ENCODE measurements at regions not wholly inside any gene's neighbourhood (a gene's known extent, or its start where the extent isn't known, plus 50 kb on each side); places are given as distances from the start of the nearest gene placed in this dataset.

GRCh38 chr1:112040891-112041740 lies 51.6 kb upstream of the KCND3 start:
- in situ Hi-C loops (cut with HindIII; ENCODE audit: low pct_unique_long_range_greater_than_20kb, low sequenced_read_pairs) = no loop called here
- DNase-seq (ENCODE audit: low read depth) = no peak

DNA sequence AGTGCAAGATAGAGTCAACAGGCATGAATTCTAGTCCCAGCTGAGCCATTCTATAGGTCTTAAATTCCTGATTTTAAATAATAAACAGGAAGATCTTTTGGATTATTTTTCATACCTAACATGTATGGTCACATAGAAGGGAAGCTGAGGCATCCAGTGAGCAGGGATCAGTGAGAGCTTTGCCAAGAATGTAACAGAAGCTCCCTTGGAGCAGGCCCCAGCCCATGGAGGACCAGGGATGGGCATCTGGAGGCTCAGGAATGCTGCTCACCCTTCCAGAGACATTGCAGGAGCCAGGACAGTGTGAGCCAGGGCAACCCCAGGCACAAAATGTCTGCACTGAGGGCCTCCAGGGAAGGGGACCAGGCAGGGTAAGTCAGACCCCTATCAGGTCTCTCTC lies 54.4 kb upstream of the KCND3 start:
- in situ Hi-C loops (cut with HindIII; ENCODE audit: low pct_unique_long_range_greater_than_20kb, low sequenced_read_pairs) = no loop called here

GRCh38 chr1:112044745-112045144 lies 55.3 kb upstream of the KCND3 start:
- no peak for DNase-seq (ENCODE audit: low read depth)
- in situ Hi-C loops (cut with HindIII; ENCODE audit: low pct_unique_long_range_greater_than_20kb, low sequenced_read_pairs) = no loop called here

More for the DNA sequence above, 54.4 kb upstream of the KCND3 start:
- DNase-seq (ENCODE audit: low read depth) = no peak

- in situ Hi-C loops (cut with HindIII; ENCODE audit: low pct_unique_long_range_greater_than_20kb, low sequenced_read_pairs) = no loop called here
- DNase-seq (ENCODE audit: low read depth) = no peak
Measured at GRCh38 chr1:112046630-112047029, 57.2 kb upstream of the KCND3 start.

DNA sequence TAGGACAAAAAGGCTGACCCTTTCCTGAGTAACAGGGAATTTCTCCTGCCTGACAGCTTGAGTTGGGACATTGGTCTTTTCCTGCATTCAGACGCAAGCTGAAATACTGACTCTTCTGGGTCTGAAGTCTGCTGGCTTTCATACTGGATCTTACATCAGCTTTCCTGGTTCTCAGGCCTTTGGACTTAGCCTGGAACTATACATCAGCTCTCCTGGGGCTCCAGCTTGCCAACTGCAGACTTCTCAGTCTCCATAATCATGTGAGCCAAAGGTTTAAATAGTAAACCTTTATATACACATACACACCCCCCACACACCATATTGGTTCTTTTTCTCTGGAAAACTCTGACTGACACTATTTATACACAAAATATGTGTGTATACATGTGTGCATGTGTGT lies 59.0 kb upstream of the KCND3 start:
- no peak for DNase-seq (ENCODE audit: low read depth)
- in situ Hi-C loops (cut with HindIII; ENCODE audit: low pct_unique_long_range_greater_than_20kb, low sequenced_read_pairs) = no loop called here

- in situ Hi-C loops (cut with HindIII; ENCODE audit: low pct_unique_long_range_greater_than_20kb, low sequenced_read_pairs) = no loop called here
- no peak for DNase-seq (ENCODE audit: low read depth)
Measured at GRCh38 chr1:112054510-112054909, 65.0 kb upstream of the KCND3 start.

GRCh38 chr1:112056354-112056753 lies 66.9 kb upstream of the KCND3 start:
- DNase-seq (ENCODE audit: low read depth) = no peak
- in situ Hi-C loops (cut with HindIII; ENCODE audit: low pct_unique_long_range_greater_than_20kb, low sequenced_read_pairs) = no loop called here

GRCh38 chr1:112057736-112058135 lies 68.3 kb upstream of the KCND3 start:
- in situ Hi-C loops (cut with HindIII; ENCODE audit: low pct_unique_long_range_greater_than_20kb, low sequenced_read_pairs) = no loop called here
- no peak for DNase-seq (ENCODE audit: low read depth)

- DNase-seq (ENCODE audit: low read depth) = no peak
- in situ Hi-C loops (cut with HindIII; ENCODE audit: low pct_unique_long_range_greater_than_20kb, low sequenced_read_pairs) = no loop called here
Measured at GRCh38 chr1:112058815-112059450, 69.5 kb upstream of the KCND3 start.

GRCh38 chr1:112059679-112060078 lies 70.2 kb upstream of the KCND3 start:
- in situ Hi-C loops (cut with HindIII; ENCODE audit: low pct_unique_long_range_greater_than_20kb, low sequenced_read_pairs) = no loop called here

GRCh38 chr1:112060261-112060660 lies 70.8 kb upstream of the KCND3 start:
- DNase-seq (ENCODE audit: low read depth) = no peak
- in situ Hi-C loops (cut with HindIII; ENCODE audit: low pct_unique_long_range_greater_than_20kb, low sequenced_read_pairs) = no loop called here

More at GRCh38 chr1:112059679-112060078, 70.2 kb upstream of the KCND3 start:
- no peak for DNase-seq (ENCODE audit: low read depth)

DNA sequence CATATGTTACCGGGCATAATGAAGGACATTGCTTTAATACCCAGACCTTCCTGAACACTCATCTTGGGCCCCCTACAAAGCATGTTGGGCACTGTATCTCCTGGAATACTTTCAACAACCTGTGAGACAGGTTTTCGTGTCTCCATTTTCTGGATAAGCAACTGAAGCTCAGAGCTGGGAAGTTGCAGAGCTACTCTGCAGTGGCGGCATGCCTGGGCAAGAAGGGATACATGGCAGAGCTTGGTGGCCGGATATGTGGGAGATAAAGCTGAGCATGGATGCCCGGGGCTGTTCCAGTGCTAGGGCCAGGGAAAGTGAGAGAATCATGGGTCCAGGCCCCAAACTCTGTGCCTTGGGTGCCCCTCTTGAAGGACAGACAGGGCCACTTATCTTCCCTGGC lies 71.6 kb upstream of the KCND3 start:
- DNase-seq (ENCODE audit: low read depth) = no peak
- in situ Hi-C loops (cut with HindIII; ENCODE audit: low pct_unique_long_range_greater_than_20kb, low sequenced_read_pairs) = no loop called here

DNA sequence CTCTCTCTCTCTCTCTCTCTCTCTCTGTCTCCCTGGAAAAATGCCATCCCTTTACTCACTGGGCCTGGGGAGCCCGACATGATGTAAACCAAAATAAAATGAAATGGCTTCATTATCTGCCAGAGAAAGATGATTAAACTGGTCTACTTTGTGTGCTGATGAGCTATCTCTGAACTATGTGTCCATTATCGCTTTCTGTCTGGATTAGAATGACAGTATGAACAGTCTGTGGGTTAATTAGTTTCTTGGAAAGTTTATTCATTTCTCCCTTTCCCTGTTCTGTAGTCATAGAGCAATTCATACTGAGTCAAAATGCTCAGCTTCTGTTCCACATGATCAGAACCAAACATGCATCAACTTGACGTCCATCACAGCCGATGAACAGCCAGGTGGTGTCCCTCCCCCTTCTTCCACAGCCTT lies 72.4 kb upstream of the KCND3 start:
- peak; percentile 1 for DNase-seq (ENCODE audit: low read depth)
- in situ Hi-C loops (cut with HindIII; ENCODE audit: low pct_unique_long_range_greater_than_20kb, low sequenced_read_pairs) = no loop called here

GRCh38 chr1:112063781-112064728 lies 74.6 kb upstream of the KCND3 start:
- in situ Hi-C loops (cut with HindIII; ENCODE audit: low pct_unique_long_range_greater_than_20kb, low sequenced_read_pairs) = no loop called here
- DNase-seq (ENCODE audit: low read depth) = no peak

GRCh38 chr1:112067989-112068388 lies 78.5 kb upstream of the KCND3 start:
- no peak for DNase-seq (ENCODE audit: low read depth)
- in situ Hi-C loops (cut with HindIII; ENCODE audit: low pct_unique_long_range_greater_than_20kb, low sequenced_read_pairs) = no loop called here

DNA sequence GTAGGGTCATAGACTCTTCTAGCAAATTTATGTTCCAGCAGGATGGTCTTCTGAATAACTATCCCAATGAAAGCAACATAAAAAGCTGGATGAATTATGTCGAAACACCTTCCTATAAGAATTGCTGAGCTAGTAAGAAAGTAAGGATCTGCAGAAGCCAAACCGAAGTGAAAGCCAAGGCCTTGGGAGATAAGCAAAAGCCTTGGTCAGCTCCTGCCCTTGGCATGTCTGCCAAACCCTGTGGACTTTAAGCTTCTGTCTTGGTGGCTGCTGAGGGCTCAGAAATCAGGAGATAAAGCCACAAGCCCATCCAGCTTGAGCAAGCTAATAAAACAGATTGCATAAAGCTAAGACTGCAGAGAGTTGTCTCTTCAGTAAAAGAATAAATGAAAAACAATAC lies 81.2 kb upstream of the KCND3 start:
- DNase-seq (ENCODE audit: low read depth) = no peak
- in situ Hi-C loops (cut with HindIII; ENCODE audit: low pct_unique_long_range_greater_than_20kb, low sequenced_read_pairs) = no loop called here

- in situ Hi-C loops (cut with HindIII; ENCODE audit: low pct_unique_long_range_greater_than_20kb, low sequenced_read_pairs) = no loop called here
- no peak for DNase-seq (ENCODE audit: low read depth)
Measured at GRCh38 chr1:112074711-112075110, 85.2 kb upstream of the KCND3 start.

DNA sequence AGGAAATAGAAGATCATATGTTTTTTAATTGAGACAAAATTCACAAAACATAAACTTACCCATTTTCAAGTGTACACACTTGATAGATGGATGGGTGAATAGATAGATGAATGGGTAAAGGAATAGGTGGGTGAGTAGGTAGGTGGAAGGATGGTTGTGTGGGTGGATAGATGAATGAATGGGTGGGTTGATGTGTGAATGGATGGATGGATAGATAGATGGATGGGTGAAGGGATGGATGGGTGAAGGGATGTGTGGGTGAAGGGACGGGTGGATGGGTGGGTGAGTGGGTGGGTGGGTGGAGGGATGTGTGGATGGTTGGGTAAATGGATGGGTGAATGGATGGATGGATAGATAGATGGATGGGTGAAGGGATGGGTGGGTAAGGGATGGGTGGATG lies 86.1 kb upstream of the KCND3 start:
- no peak for DNase-seq (ENCODE audit: low read depth)
- in situ Hi-C loops (cut with HindIII; ENCODE audit: low pct_unique_long_range_greater_than_20kb, low sequenced_read_pairs) = no loop called here

- in situ Hi-C loops (cut with HindIII; ENCODE audit: low pct_unique_long_range_greater_than_20kb, low sequenced_read_pairs) = no loop called here
- DNase-seq (ENCODE audit: low read depth) = no peak
Measured at GRCh38 chr1:112079446-112079845, 90.0 kb upstream of the KCND3 start.
